T-helper 2 cell treated with Interferon-gamma antibody and Interleukin-4, amounts not matched to agents 100 ng/mL and 5 ng/mL, for 36 hours (primary cell): ENCODE measurements at regions not wholly inside any gene's neighbourhood (a gene's known extent, or its start where the extent isn't known, plus 50 kb on each side); places are given as distances from the start of the nearest gene placed in this dataset.

Experiments used
- intact Hi-C: fragments of 100-400 bp; cut with micrococcal nuclease; formaldehyde crosslinking; loops from one replicate; pipeline ENCODE4 v1.15.1; 2023

GRCh38 chr3:71854096-71854495 lies 69.1 kb upstream of the PROK2 start:
- intact Hi-C loops: no loop called here

GRCh38 chr3:71851878-71852277 lies 66.9 kb upstream of the PROK2 start:
- intact Hi-C loops: no loop called here

GRCh38 chr3:71850654-71851053 lies 65.7 kb upstream of the PROK2 start:
- intact Hi-C loops: no loop called here

- intact Hi-C loops: no loop called here
These were observed 64.7 kb upstream of the PROK2 start for GRCh38 chr3:71849681-71850080.

GRCh38 chr3:71847794-71848193 lies 62.8 kb upstream of the PROK2 start:
- intact Hi-C loops: no loop called here

- intact Hi-C loops: no loop called here
These were observed 61.2 kb upstream of the PROK2 start for GRCh38 chr3:71846185-71846584.

GRCh38 chr3:71843071-71843470 lies 58.1 kb upstream of the PROK2 start:
- intact Hi-C loops: no loop called here

- intact Hi-C loops: no loop called here
These were observed 53.5 kb upstream of the PROK2 start for GRCh38 chr3:71838406-71838805.
